Skeletal muscle satellite cell (primary cell): ENCODE measurements at regions not wholly inside any gene's neighbourhood (a gene's known extent, or its start where the extent isn't known, plus 50 kb on each side); places are given as distances from the start of the nearest gene placed in this dataset.
"Not testable (repeated sequence)": the region's sequence is repeated elsewhere in the genome, so short reads cannot be mapped to it uniquely, and the experiment has no call there.

Experiments used
- H3K27me3 ChIP-seq: 2 replicates; pipeline ENCODE4 v1.7.0; 2013; ENCODE audit warnings: low read length; ENCODE audit not compliant: control insufficient read depth, insufficient read depth
- H3K36me3 ChIP-seq: 2 replicates; pipeline ENCODE4 v1.7.0; 2013; ENCODE audit warnings: mild to moderate bottlenecking, control low read depth, low read length; ENCODE audit not compliant: insufficient read depth
- H3K4me1 ChIP-seq: 2 replicates; pipeline ENCODE4 v1.7.0; 2013; ENCODE audit warnings: low read length; ENCODE audit not compliant: control insufficient read depth, insufficient read depth
- H3K4me2 ChIP-seq: 2 replicates; pipeline ENCODE4 v1.7.0; 2013; ENCODE audit warnings: mild to moderate bottlenecking, low read length
- H3K4me3 ChIP-seq: 2 replicates; pipeline ENCODE4 v1.7.0; 2013; ENCODE audit warnings: low read length
- H3K9ac ChIP-seq: 2 replicates; pipeline ENCODE4 v1.7.0; 2013; ENCODE audit warnings: mild to moderate bottlenecking, low read depth, low read length, moderate library complexity
- H3K9me3 ChIP-seq: replicated peaks from 2 replicates; pipeline ENCODE4 v1.7.0; 2013; ENCODE audit warnings: mild to moderate bottlenecking, control low read depth, low read length

- Histone ChIP-seq H3K4me2 (no peak overlapping the region), H3K9me3 (no peaks in the 10 kb centered on the region), H3K9ac (no peak overlapping the region)
Measured at GRCh38 chr10:77718957-77719356, 81.3 kb upstream of the KCNMA1 start.

DNA sequence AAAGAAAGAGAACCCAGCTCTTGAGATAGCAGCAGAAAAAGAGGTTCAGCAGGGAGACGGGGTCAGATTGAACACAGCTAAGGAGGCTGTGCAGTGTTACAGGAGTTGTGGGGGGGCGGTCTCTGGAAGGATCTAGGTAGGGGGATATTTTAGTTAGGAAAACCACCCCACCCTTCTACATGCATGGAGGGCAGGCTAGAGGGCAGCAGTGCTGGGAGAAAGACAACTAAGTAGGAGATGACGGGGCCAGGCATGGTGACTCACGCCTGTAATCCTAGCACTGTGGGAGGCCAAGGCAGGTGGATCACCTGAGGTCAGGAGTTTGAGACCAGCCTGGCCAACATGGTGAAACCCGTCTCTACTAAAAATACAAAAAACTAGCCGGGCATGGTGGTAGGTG lies 80.7 kb upstream of the KCNMA1 start:
- not testable (repeated sequence) for H3K4me2 ChIP-seq, H3K4me3 ChIP-seq, H3K36me3 ChIP-seq, H3K27me3 ChIP-seq, H3K9ac ChIP-seq, H3K9me3 ChIP-seq
- H3K4me1 ChIP-seq: peaks cover 17% of the 10 kb centered on the region

More at GRCh38 chr10:77718957-77719356, 81.3 kb upstream of the KCNMA1 start:
- Histone ChIP-seq H3K36me3 (no peaks in the 10 kb centered on the region), H3K4me1 (peaks cover 15% of the 10 kb centered on the region), H3K27me3 (no peaks in the 10 kb centered on the region), H3K4me3 (no peak overlapping the region)

DNA sequence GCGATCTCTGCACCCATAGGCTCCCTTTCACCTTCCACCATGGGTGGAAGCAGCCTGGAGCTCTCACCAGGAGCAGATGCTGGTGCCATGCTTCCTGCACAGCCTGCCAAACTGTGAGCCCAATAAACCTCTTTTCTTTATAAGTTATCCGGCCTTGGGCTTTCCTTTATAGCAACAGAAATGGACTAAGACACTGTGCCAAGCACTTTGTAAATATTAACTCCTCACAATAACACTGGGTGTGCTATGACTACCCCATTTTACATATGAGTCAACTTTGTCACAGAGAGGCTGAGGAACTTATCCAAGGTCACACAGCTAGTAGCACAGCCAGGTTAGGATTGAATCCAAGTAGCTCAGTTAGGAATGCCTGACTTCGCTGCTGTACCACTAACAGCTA lies 79.7 kb upstream of the KCNMA1 start:
- H3K27me3 ChIP-seq: no peaks in the 10 kb centered on the region
- H3K9me3 ChIP-seq: no peaks in the 10 kb centered on the region
- H3K9ac ChIP-seq: no peak overlapping the region
- no peak overlapping the region for H3K4me2 ChIP-seq
- no peak overlapping the region for H3K4me3 ChIP-seq
- peaks cover 11% of the 10 kb centered on the region for H3K4me1 ChIP-seq
- H3K36me3 ChIP-seq: no peaks in the 10 kb centered on the region

DNA sequence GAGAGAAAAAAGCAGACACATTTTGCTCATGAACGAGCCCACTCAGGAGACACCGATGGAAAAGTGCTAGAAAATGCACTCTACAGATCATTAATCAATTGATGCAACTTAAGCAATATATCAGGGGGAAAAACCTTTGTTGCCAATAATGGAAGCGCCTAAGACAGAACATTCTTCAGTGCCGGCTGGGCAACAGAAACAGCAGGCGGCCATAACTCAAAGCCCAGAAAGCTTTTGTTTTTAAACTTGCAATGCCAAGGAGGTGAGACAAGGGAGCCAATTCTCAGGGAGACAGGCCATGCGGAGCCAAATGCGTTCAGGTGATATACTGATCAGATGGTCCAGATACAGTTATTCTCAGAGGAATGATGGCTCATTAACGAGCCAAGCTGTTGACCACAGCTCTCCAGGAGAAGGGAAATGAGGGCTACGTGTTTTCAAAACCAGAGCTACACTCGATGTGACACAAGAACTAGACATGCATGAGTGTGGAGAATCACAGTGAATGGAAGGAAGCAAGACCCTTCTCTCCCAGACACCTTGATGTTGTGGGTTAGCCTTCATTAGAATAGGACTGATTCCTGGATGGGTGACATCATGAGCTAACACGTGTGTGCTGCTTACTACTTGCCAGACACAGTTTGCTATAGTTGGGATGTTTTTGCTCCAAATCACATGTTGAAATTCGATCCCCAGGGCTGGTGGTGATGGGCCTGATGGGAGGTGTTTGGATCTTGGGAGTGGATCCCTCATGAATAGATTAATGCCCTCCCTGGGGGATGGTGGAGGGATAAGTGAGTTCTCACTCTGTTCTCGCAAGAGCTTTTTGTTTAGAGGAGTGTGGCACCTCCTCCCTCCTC lies 79.1 kb upstream of the KCNMA1 start:
- no peaks in the 10 kb centered on the region for H3K9me3 ChIP-seq
- no peak overlapping the region for H3K9ac ChIP-seq
- H3K36me3 ChIP-seq: no peaks in the 10 kb centered on the region
- H3K27me3 ChIP-seq: no peaks in the 10 kb centered on the region
- peaks cover 12% of the 10 kb centered on the region for H3K4me1 ChIP-seq
- H3K4me2 ChIP-seq: no peak overlapping the region
- no peak overlapping the region for H3K4me3 ChIP-seq

DNA sequence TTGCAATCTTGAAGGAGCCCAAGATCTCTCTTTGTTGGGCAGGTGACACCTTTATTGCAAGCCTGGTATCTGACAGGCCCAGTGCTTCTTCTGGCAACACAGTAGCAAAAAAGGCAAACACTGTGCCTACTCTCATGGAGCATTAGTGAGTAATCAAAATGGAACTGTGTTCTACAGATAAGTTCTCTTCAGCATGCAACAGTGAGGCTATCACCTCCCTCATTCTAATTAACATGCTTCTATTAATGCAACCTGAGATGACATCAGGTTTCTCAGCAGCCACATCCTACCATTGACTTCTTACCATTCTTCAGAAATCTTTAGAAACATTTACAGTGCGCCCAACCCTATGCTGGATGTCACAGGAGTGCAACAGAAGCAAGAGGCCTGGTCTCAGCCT lies 77.9 kb upstream of the KCNMA1 start:
- H3K27me3 ChIP-seq: no peaks in the 10 kb centered on the region
- no peaks in the 10 kb centered on the region for H3K9me3 ChIP-seq
- H3K4me1 ChIP-seq: peaks cover 20% of the 10 kb centered on the region
- no peak overlapping the region for H3K4me2 ChIP-seq
- no peak overlapping the region for H3K9ac ChIP-seq
- H3K4me3 ChIP-seq: no peak overlapping the region
- H3K36me3 ChIP-seq: no peaks in the 10 kb centered on the region

DNA sequence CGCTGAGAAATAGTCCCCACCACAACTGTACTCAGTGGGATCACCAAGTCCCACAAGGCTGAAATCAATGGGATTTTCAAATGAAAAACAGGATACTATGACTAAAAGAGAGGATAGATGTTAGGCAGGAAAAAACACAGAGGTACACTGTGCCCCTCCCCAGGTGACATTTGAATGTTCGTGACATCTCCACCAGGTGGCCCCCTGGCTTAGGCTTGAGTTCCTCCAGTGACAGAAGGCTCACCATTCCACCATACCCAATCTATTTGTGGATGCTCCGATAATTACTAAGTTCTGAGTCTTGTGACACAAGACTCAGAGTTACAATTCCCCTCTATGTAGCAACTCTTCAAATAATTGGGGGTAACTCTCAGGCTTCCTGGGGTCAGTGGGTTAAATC lies 77.5 kb upstream of the KCNMA1 start:
- Histone ChIP-seq H3K4me2 (no peak overlapping the region), H3K9me3 (no peaks in the 10 kb centered on the region), H3K9ac (no peak overlapping the region), H3K27me3 (no peaks in the 10 kb centered on the region), H3K4me1 (peaks cover 20% of the 10 kb centered on the region), H3K4me3 (no peak overlapping the region), H3K36me3 (no peaks in the 10 kb centered on the region)

GRCh38 chr10:77713521-77714280 lies 76.1 kb upstream of the KCNMA1 start:
- H3K27me3 ChIP-seq: no peaks in the 10 kb centered on the region
- no peak overlapping the region for H3K4me3 ChIP-seq
- no peak overlapping the region for H3K9ac ChIP-seq
- H3K4me2 ChIP-seq: peak overlapping the region; percentile 31
- H3K36me3 ChIP-seq: no peaks in the 10 kb centered on the region
- H3K9me3 ChIP-seq: no peaks in the 10 kb centered on the region
- peaks cover 17% of the 10 kb centered on the region for H3K4me1 ChIP-seq

GRCh38 chr10:77712207-77712606 lies 74.6 kb upstream of the KCNMA1 start:
- Histone ChIP-seq H3K27me3 (no peaks in the 10 kb centered on the region), H3K4me3 (no peak overlapping the region), H3K4me2 (no peak overlapping the region), H3K4me1 (peaks cover 17% of the 10 kb centered on the region), H3K9me3 (no peaks in the 10 kb centered on the region), H3K9ac (no peak overlapping the region), H3K36me3 (no peaks in the 10 kb centered on the region)

GRCh38 chr10:77711683-77712049 lies 74.1 kb upstream of the KCNMA1 start:
- Histone ChIP-seq H3K27me3 (no peaks in the 10 kb centered on the region), H3K9me3 (no peaks in the 10 kb centered on the region), H3K4me1 (peaks cover 17% of the 10 kb centered on the region), H3K9ac (no peak overlapping the region), H3K4me2 (peak overlapping the region; percentile 86), H3K4me3 (peak overlapping the region; percentile 67), H3K36me3 (no peaks in the 10 kb centered on the region)

DNA sequence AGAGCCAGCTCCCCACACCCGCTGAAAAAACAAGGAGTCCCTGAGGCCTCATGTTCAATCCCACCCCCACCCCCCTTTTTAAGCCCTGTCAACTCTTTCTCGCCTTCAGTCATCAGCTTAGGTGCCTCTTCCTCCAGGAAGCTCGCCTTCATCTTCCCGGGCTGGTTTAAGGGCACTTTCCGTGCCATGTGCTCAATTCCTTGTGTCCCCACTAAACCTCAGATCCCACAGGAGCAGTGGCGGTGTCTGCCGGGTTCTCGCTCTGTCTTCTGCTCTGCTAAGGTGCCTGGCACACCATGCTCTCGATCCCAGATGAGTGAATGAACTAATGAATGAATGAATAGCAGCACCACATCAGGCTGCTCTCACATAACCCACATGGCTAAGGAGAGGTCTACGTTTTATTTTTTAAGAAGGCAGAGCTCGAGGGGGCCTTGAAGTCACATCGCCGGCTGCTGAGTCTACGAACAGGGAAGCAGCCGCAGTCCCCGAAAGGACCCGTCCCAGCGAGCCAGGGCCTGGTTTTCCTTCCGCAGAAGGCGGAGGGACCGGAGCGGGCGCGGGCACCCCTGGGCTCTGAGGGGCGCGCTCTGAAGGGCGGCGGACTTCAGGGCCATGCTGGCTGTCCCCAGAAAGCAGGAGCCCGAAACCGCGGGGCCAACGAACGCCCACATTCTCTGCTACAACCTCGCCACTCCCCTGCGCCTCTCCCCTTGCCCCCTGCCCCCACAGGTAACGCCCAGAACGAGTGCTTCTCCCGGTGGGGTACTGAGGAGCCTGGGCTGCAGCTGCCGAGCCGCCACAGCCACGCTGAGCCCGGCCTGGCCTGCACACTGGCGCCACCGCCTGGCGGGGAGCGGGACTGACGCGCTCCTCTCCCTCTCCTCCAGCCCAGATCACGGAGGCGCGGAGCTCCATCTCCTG lies 73.4 kb upstream of the KCNMA1 start:
- Histone ChIP-seq H3K4me2 (peak overlapping the region; percentile 86), H3K27me3 (no peaks in the 10 kb centered on the region), H3K9ac (peak overlapping the region; percentile 67), H3K4me1 (peaks cover 17% of the 10 kb centered on the region), H3K9me3 (no peaks in the 10 kb centered on the region), H3K4me3 (peak overlapping the region; percentile 67), H3K36me3 (no peaks in the 10 kb centered on the region)

DNA sequence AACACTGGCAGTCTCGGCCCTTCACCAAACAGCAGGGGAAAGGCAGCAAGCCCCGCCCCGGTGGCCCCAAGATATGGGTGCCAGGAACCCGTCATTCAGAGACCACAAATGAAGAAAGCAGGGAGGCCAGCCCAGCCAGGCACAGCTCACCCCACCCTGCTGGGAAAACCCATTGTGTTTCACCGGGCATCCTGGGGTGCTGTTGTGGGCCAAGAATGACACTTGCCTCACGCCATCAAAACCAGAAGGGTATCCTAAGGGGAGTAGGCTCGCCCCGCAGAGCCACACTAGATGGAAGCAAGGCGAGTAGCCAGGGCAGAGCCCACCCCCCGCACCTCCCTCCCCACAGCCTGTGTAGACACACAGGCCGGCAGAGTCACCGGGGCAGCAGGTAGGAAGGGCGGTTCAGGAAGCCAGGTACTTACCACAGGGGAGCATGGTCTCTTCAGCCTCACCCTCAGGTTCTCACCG lies 72.5 kb upstream of the KCNMA1 start:
- no peak overlapping the region for H3K9ac ChIP-seq
- no peak overlapping the region for H3K4me3 ChIP-seq
- no peak overlapping the region for H3K4me2 ChIP-seq
- peaks cover 17% of the 10 kb centered on the region for H3K4me1 ChIP-seq
- H3K27me3 ChIP-seq: no peaks in the 10 kb centered on the region
- H3K9me3 ChIP-seq: no peaks in the 10 kb centered on the region
- H3K36me3 ChIP-seq: no peaks in the 10 kb centered on the region
